HG02885 (cell line): ENCODE measurements at regions not wholly inside any gene's neighbourhood (a gene's known extent, or its start where the extent isn't known, plus 50 kb on each side); places are given as distances from the start of the nearest gene placed in this dataset.

Source experiments
- ATAC-seq: cut with Tn5 transposase; IDR thresholded peaks from one replicate; pipeline ENCODE4 v1.9.1; 2021; ENCODE audit warnings: mild to moderate bottlenecking; ENCODE audit not compliant: unreplicated experiment, poor library complexity

GRCh38 chrX:25067271-25068172 lies 51.8 kb upstream of the ARX start:
- ATAC-seq: no peak

DNA sequence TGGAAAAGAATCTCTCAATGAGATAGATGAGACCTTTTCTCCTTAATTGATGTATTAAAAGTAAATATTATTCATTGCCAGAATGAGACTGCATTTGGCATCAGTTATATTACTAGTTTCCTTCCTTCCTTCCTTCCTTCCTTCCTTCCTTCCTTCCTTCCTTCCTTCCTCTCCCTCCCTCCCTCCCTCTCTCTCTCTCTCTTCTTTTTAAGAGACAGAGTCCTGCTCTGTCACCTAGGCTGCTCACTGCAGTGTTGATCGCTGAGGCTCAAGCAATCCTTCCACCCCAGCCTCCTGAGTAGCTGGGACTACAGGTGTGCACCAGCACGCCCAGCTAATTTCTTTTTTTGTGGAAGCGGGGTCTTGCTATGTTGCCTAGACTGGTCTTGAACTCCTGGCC lies 50.4 kb upstream of the ARX start:
- no peak for ATAC-seq
